SK-N-DZ (cell line): ENCODE measurements at regions not wholly inside any gene's neighbourhood (a gene's known extent, or its start where the extent isn't known, plus 50 kb on each side); places are given as distances from the start of the nearest gene placed in this dataset.

ENCODE experiments used
- DNase-seq: peaks from one replicate; pipeline ENCODE4 v3.0.0-alpha.2; 2015; ENCODE audit warnings: low spot score

DNA sequence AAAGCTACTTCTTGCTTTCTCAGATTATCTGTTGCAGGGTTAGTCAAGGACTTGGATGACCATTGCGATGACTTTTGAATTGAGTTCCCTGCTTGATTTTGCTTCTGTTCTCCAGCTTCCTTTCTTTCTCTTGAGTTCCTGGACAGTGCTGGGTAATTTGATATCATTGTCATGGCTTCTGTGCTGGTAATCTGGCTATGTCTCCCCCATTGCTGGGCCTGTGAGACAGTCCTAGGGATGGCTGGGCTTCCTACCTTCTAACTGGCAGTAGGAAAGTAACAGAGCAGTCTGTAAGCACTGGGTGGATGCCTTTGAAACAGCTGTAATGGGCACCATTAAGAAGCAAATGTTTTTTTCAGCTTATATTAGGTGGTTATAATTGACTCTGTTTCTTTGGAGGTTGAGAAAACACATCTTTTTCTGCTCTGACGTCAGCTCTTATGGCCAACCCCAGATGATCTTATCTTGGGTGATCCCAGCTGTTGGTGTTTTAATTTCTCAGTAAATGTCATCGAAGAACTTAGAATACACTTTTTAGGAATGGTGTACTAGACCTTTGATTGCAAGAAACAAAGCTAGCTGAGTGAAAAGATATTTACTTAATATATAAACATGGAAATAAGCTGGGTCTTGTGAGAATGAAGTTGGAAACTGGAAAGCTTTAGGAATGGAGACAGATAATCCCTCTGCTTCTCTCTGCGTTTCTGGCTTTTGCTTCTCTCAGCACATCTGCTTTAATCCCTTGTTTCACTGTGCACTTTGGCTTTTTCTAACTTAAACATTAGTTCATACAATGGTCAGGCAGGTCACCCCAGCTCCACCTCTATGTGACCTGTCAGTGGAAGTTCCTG lies 195.0 kb upstream of the MAN1A1 start:
- DNase-seq = peak; percentile 56

DNA sequence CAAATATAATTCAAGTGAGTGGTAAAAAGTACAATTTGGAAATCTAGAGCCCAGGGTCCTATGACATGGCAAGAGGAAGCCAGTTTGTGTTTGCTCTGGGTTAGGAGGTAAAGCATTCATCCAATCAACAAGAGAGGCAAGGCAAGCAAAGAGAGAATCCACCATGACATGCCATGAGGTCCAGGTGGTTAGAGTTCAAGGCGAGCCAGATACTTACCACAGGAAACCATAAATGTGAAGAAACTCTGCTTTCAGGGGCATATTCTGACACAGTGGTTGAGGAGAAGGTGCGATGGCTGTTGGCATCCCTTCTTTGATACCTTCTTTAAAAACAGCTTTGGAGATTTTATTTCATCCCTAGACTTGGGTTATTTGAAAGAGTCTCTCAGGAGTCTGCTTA lies 193.8 kb upstream of the MAN1A1 start:
- DNase-seq = no peak

DNA sequence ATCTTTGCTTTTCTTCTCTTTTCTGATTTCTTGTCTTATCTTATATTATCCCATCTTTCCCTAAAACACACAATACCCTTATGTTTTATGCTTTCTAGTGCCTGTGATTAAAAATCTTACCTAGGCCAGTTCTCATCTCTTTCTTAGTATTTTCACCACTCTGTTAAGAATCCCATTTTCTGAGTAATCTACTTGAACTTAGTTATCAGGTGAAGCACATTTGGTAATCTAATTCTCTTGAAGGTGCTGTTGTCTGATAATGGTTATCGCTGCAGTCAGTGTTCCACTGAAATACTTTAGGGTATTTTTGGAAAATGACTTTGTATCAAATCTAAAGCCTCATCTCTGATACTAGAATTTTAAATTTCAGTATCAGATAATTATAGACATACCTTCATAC lies 192.5 kb upstream of the MAN1A1 start:
- DNase-seq = peak; percentile 45

DNA sequence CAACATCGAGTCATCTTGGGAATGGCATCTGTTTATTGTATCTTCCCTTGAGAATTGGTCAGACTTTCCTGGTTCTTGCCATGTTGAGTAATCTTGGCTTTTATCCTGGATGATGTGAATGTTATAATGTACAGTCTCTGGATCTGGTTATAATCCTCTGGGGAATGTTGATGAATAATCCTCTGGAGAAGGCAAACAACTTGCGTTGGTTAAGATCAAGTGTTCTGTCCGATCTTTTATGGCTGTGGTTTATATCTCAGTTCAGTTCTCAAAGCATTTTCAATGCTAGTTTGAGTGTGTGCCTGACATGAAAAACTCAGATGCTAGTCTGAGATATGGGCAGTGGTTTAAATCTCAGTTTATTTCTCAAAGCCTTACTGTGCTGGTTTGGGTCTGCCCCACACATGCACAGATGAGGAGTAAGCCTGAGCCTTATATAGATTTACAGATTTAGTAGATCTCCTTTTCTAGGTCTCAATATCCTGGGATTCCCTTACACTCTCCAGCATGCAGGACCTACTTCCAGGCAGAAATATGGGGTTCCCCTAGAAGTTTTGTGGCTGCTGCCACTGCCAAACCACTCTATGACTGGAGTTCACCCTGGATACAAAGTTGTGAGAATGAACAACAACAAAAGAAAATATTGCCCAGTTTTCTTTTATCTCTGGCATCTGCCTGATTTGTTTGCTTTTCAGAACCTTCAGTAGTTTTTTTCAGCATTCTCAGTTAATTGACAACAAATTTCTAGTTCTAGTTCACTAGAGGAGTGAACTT lies 191.8 kb upstream of the MAN1A1 start:
- DNase-seq = peak; percentile 96

DNA sequence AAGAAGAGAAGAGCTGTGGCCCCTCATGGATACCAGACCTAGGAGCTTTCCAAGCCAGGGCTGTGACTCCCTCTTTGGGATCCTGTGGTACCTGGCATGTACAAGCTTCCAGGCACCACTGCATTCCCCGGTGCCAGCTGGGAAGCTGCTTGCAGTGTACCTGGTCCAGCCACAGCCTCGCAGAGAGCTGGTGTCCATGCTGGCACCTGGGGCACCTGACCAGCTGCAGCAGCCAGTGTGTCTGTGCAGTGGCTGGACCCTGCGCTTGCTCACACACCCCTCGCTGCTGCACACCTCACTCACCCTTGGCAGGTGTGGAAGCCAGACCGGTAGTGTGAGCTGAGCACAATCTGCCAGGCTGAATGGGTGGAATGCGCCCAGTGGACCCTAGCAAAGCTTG lies 190.9 kb upstream of the MAN1A1 start:
- DNase-seq = no peak

DNA sequence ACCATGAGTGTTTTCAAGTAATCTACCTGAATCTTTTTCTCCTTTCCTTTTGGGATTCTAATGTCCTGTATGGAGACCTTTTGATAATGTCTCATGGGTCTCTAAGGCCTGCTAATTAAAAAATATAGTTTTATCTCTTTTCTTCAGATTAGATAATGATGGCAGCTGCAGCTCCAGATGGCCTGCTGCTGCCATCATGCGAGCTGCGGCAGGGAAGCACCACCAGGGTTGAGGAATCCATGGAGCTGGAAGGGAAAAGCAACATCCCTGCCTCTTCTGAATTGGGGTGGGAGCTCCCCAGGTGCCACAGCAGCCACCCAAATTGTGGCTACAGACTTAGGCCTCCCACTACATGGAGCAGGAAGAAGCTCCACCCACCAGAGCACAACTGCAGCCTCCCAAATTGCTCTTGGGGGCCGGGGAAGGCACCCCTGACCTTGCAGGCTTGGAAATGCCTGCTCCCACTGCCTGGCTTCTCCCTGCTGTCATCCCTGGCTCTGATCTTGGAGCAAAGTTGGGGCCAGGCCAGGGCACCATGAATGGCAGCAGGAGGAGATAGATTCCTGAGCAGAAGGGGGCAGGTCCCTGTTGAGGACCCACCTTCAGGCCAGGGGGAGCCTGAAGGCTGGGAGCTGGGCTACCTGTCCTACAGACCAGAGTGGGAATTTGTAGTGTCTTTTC lies 189.6 kb upstream of the MAN1A1 start:
- peak; percentile 73 for DNase-seq

DNA sequence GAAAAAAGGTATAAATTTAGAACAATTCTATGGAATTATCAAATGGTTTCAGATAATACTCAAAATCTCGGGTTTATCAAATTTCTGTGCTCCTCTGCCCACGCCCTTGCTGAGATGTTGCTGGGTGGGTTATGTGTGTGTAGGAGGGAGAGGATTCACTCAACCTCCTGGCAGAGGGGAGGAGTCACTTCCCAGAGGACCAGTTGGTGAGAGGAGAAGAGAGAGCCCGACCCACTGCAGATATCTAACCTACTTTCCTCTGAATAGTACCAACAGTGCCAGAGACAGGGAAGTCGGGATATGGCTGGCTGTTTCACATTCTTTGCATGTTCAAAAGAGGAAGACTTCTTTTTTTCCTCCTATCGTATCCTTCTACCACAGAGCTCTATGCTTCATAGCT lies 187.1 kb upstream of the MAN1A1 start:
- no peak for DNase-seq

DNA sequence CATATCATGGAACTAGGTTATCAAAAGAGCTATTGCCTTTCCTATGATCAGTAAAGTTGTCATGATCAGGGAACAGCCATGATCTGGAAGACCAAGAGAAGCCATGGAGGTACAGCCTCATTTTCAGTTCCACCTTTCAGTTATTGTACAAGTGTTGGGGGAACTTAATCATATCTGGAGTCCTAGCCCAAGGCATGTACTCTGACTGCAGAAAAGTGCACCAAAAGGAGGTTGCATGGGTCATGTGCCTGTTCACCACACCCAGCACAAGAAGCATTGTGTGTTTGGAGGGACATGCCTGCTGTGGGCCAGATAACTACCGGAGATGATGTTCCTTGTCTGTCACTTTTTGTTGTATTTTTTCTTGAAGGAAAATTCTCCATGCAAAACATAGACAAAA lies 185.8 kb upstream of the MAN1A1 start:
- no peak for DNase-seq

DNA sequence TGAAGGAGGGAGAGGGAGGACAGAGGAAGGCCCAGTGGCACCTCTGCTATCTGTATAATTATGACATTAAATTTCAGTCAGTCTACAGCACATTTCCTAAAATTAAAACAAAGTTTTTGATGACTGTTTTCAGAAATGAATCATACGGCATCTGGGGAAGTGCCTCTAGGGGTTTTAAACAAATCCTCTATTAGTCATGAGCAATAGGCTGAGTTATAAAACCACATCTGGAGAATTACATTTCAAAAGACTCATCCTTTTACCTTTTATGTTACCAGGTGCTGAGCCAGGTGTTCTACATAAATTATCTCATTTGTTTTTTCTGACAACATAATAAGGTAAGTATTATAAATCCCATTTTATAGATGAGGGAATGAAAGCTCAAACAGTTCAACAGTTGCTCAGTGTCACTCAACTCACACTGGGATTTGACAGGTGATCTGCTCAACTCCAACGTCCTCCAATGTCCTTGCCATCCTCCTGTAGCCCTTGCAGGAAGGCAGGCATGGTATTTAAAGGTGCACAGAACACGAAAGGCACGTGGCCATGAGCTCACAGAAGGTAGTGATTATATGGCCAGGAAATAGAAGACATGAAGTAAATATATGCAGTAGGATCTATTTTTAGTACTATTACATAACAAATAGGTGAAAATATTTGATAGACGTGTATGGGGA lies 184.2 kb upstream of the MAN1A1 start:
- no peak for DNase-seq

DNA sequence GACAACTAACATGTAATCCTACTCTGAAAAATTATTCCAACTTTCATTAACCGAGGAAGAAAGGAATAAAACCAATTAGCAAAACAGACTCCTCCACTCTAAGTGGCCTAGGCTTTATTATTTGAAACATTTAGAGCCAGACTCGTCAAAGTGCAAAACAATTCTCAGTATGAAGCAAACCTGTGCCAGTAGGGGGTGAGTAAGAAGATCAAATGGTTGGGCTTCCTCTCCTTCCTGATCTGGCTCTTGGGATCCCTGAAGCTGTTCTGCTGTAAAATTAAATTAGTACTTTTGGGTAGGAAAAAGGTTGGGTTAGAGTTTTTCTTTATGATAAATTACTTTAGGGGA lies 177.6 kb upstream of the MAN1A1 start:
- peak; percentile 16 for DNase-seq

DNA sequence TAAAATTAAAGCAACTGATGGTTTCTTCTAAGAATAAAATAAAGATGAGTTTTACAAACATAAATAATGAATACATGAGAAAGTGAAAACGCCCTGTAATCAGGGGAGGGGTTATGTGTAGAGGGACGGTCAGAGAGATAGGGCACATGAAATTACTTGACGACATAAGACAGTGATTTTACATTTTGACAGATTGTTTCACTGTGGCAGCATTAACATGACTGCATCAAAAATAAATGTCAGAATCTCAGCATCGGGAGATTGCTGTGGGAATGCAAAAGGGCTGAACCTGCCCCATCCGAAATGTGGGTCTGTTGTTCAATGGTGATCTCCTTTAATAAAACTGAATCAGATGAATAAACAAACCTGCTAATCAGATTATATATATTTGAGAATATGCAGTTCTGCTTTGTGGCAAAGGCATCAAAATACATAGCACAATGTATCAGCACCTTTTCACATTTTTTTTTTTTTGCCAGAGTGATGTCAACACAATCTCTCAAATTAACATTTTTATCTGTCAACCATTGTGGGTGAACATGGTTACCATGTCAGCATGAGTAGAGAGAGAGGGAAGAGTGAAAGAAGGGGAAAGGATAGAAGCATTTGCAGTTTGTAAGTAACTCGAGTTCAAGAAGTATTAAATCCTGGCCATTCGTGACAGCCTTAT lies 177.1 kb upstream of the MAN1A1 start:
- DNase-seq = peak; percentile 34

DNA sequence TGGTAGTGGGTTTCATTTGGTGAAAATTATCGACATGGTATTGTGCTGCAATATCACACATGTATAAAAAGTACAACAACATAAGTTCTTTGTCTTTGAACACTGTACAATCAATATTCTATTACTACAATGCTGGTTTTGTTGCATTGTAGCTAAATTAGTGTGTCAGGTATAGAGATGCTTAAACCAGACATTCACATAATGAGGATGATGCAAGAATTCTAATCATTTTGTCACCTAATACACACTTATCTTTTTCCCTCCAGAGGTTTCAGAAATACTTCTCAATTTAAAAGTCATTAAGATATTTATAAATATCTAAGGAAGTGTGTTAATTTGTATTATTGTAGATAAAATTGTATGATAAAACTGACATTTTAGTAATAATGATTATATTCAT lies 174.8 kb upstream of the MAN1A1 start:
- DNase-seq = no peak

DNA sequence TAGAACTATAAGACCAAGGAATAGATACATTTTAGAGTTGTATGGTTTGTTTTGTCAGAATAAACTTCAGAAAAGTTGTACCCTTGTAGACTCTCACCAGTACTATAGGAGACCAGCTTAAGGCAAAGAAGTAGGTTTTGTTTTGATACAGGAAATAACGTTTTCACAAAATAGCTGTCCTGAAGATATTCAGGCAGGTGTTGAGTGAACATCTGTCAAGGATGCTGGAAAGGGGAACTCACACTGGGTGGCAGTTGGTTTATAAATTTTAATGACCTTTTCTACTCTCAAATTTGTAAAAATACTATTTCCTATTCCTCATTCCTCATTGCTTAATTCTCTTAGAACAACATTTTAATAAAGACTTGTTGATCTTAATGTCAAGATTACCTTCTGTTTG lies 174.0 kb upstream of the MAN1A1 start:
- no peak for DNase-seq

DNA sequence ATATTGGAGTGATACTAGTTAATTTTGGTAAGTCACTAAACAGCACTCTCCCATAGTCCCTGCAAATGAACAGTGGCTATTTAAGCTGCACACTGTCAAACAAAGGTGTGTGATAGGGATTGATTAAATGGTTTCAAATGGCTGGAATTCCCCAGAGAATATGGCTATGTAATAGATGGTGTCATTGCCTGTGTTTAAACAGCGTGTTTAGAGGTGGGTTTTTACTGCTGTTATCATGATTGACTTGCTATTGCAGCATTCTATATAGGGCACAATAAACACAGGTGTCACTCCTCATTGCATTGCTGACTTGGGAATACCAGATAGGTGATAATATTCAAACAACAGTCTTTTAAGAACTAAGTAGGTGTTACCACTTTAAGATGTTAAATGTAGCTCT lies 171.7 kb upstream of the MAN1A1 start:
- DNase-seq = no peak

DNA sequence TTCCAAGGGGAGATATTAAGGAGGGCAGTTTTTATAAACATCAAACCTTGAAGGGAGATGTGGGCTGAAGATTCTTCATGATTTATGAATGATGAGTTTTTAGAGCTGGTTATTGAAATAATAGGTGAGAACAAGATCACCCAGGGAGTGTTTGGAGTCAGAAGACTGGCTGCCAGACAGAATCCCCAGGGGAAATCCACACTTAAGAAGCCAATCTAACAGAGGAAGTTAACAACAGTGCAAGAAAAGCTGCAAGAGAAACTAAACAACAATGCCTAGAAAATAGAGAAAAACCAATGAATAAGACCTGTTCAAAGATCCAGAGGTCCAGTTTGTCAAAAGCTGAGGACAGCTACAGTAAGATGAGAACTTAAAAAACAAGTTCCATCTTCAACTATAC lies 167.9 kb upstream of the MAN1A1 start:
- no peak for DNase-seq

DNA sequence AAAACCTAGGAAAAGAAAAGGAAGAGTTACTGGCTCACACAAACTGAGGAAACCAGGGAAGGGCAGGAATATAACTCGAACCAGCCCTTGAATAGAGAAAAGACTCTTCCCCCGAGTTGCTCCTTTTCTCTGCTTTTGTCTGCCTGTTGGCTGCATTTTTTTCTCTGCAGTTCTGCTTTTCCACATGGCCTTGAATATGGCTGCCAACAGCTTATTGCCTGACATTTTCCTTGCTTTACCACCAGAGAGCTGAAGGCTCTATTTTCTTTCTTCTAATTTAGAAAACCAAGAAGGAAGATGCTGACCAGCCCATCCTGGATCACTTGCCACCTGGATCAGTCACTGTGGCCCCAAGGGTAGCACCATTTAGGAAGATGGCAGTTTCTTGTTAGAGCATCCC lies 164.8 kb upstream of the MAN1A1 start:
- no peak for DNase-seq

DNA sequence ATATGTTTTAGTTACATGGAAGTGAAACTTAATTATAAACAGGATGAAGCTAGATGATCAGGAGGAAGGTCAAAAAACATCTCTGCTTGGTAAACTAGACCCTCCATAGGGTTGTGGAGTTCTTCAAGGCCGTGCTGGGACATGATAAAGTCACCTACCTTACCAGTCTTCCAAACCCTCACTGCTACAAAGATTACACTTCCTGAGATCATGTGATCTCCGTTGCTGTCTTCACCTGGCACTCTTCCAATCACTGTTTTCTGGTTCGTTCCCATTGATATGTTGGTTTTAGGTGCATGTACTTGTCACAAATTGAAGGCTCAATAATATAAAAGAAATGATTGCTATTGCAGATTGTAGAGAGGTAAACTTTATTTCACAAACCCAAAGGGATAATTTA lies 161.5 kb upstream of the MAN1A1 start:
- no peak for DNase-seq

DNA sequence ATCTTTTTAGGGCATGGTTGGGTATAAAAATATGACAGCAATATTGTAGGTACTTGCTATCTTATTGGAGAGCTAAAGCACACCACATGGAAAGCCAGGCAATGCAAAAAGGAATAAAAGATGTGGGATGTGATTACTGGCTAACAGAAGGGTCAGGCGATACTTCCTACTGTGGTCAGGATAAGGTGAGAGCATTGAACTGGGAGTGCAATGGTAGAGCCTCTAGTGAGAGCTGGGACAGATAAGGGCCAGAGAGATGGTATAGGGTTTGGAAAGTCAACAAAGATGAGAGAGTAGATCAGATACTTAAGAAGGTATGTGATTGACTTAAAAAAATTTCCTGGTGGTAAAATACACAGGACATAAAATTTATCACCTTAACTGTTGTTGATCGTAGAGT lies 160.7 kb upstream of the MAN1A1 start:
- no peak for DNase-seq

DNA sequence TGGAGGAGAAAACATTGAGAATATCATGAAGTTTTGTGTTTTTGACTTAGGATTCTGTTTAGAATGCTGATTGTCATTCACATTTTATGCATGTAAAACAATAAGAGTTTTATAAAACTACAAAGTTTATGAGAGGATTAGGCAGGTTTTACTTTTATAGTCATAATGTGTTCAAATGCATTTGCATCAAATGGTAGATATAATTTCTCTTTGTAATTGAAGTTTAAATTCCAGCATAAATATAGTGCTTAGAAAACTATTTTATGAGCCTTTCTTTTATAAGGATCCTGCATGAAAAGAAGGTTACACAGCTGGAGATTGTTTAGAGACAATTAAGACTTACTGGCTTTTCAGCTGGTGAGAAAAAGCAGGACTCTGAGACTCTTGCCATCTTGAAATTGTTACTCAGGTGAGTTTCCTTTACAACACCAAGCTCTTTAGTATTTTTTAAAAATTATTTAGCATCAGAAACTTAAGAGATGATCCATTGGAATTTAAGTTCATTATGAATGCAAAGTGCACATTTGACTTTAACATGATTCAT lies 157.1 kb upstream of the MAN1A1 start:
- DNase-seq = no peak

DNA sequence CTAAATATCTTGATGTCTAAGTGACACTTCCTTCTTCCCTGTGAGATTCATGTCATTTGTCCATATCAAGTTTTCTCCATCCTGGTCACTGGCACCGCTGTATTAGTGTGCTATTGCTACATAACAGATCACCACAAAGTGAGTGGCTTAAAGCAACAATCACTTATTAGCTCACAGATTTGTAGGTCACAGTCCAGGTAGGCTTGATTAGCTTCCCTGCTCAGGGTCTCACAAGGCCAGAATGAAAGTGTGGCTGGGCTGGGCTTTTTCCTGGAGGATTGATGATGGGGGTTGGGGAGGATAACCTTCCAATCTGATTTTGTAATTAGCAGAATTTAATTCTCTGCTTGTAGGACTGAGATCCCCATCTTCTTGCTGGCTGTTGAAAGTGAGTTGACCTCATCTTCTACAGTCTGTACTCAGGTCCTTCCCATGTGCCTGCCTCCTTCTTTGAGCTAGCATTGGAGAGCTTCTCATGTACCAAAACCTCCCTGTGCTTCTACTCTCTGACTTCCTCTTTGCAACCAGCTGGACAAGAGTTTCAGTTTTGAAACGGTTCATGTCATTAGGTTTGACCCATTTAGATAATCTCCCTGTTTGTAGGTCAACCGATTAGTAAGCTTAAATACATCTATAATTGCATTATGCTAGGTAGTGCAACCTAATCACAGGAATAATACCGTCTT lies 152.4 kb upstream of the MAN1A1 start:
- DNase-seq = peak; percentile 87

DNA sequence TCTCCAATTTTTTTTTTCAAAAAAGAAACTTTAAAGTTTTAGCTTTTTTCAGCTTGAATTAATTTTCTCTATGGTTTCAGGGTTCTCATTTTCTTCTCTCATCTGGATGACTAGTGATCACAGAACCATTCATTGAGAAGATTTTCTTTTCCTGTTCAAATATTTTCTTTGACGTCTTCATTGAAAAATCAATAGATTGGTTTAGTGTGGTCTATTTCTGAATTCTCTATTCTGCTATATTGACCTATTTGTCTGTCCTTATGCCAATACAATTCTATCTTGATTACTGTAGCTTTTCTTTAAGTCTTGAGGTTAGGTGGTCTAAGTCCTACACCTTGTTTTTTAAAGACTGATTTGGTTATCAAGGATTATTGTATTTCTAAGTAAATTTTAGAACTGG lies 150.2 kb upstream of the MAN1A1 start:
- DNase-seq = no peak
